IMR-90 (cell line): ENCODE measurements at regions not wholly inside any gene's neighbourhood (a gene's known extent, or its start where the extent isn't known, plus 50 kb on each side); places are given as distances from the start of the nearest gene placed in this dataset.

Experiments
- ATAC-seq: fragments of 200-7000 bp; cut with Tn5 transposase; 2 replicates; pipeline ENCODE4 v1.9.1; 2020; ENCODE audit warnings: low read depth, mild to moderate bottlenecking, moderate library complexity
- BruUV-seq: library from RNA; stranded (reverse); fragments of 400-500 nt; replicated peaks from 2 replicates; lab custom pipeline; 2021; lab: Mats Ljungman, UMichigan
- CTCF ChIA-PET: fragments of 300-600 bp; formaldehyde crosslinking; extraction: SDS; loops from one replicate; lab custom pipeline; 2021; ENCODE audit warnings: antibody characterized with exemption; lab: Yijun Ruan, JAX
- POLR2A ChIA-PET: fragments of 300-600 bp; sonication (Branson Sonifier 250); formaldehyde crosslinking; loops from one replicate; lab custom pipeline; 2022; ENCODE audit warnings: antibody characterized with exemption; ENCODE audit not compliant: unreplicated experiment; lab: Charles Lee
- DNase-seq: peaks from one replicate; pipeline ENCODE4 v3.0.0; 2013
- H2AFZ ChIP-seq: replicated peaks from 2 replicates; pipeline ENCODE3; 2013; ENCODE audit warnings: low read length, mild to moderate bottlenecking; ENCODE audit not compliant: poor library complexity
- H2AK5ac ChIP-seq: 2 replicates; pipeline ENCODE4 v1.6.1; 2013; ENCODE audit warnings: low read depth, low read length, inconsistent platforms
- H2AK9ac ChIP-seq: replicated peaks from 2 replicates; pipeline ENCODE3; 2013; ENCODE audit warnings: mild to moderate bottlenecking, low read depth, low read length, moderate library complexity; ENCODE audit not compliant: poor library complexity
- H2BK120ac ChIP-seq: 2 replicates; pipeline ENCODE4 v1.6.1; 2013; ENCODE audit warnings: low read depth, low read length, inconsistent platforms
- H2BK15ac ChIP-seq: 3 replicates; pipeline ENCODE4 v1.6.1; 2013; ENCODE audit warnings: low read depth, low read length, inconsistent platforms
- H2BK20ac ChIP-seq: 2 replicates; pipeline ENCODE4 v1.6.1; 2013; ENCODE audit warnings: low read depth, mild to moderate bottlenecking, inconsistent platforms, low read length, moderate library complexity
- H2BK5ac ChIP-seq: 2 replicates; pipeline ENCODE4 v1.6.1; 2013; ENCODE audit warnings: mild to moderate bottlenecking, low read depth, low read length, inconsistent platforms; ENCODE audit not compliant: poor library complexity, severe bottlenecking
- H3K14ac ChIP-seq: replicated peaks from 2 replicates; pipeline ENCODE4 v1.6.1; 2013; ENCODE audit warnings: low read depth, low read length, inconsistent platforms
- H3K18ac ChIP-seq: 2 replicates; pipeline ENCODE4 v1.6.1; 2013; ENCODE audit warnings: low read depth, low read length, control low read depth
- H3K23ac ChIP-seq: 2 replicates; pipeline ENCODE4 v1.6.1; 2013; ENCODE audit warnings: low read depth, low read length, inconsistent platforms
- H3K27ac ChIP-seq: 2 replicates; pipeline ENCODE4 v1.5.1; 2013; ENCODE audit warnings: mild to moderate bottlenecking, control low read depth, low read length; ENCODE audit not compliant: insufficient read depth
- H3K27me3 ChIP-seq: 2 replicates; pipeline ENCODE4 v1.6.1; 2013; ENCODE audit warnings: low read length; ENCODE audit not compliant: control insufficient read depth, insufficient read depth
- H3K36me3 ChIP-seq: 2 replicates; pipeline ENCODE4 v1.6.1; 2013; ENCODE audit warnings: low read length, mixed read lengths; ENCODE audit not compliant: control insufficient read depth, insufficient read depth
- H3K4ac ChIP-seq: 2 replicates; pipeline ENCODE4 v1.6.1; 2013; ENCODE audit warnings: low read depth, low read length, inconsistent platforms
- H3K4me1 ChIP-seq: 2 replicates; pipeline ENCODE4 v1.6.1; 2013; ENCODE audit warnings: low read length, mixed read lengths; ENCODE audit not compliant: control insufficient read depth, insufficient read depth
- H3K4me2 ChIP-seq: 2 replicates; pipeline ENCODE4 v1.6.1; 2013; ENCODE audit warnings: low read depth, mild to moderate bottlenecking, control low read depth, low read length, moderate library complexity
- H3K4me3 ChIP-seq: 2 replicates; pipeline ENCODE4 v1.5.1; 2013; ENCODE audit warnings: low read depth, mild to moderate bottlenecking, control low read depth, low read length, moderate library complexity; ENCODE audit not compliant: insufficient read depth
- H3K56ac ChIP-seq: 2 replicates; pipeline ENCODE4 v1.6.1; 2013; ENCODE audit warnings: low read length, inconsistent platforms; ENCODE audit not compliant: insufficient read depth; ENCODE audit errors: extremely low read depth
- H3K79me1 ChIP-seq, 2 experiments: 2 replicates each; pipeline ENCODE4 v1.6.1; 2013; ENCODE audit warnings: low read length in 2 of 2, inconsistent platforms in 1 of 2, low read depth in 1 of 2
- H3K9ac ChIP-seq: 2 replicates; pipeline ENCODE4 v1.6.1; 2013; ENCODE audit warnings: low read depth, low read length, control low read depth
- H3K9me1 ChIP-seq: 2 replicates; pipeline ENCODE4 v1.6.1; 2013; ENCODE audit warnings: low read length, inconsistent platforms; ENCODE audit not compliant: insufficient read depth
- H3K9me3 ChIP-seq: 2 replicates; pipeline ENCODE4 v1.6.1; 2013; ENCODE audit warnings: low read length; ENCODE audit not compliant: control insufficient read depth, insufficient read depth
- H4K20me1 ChIP-seq: 2 replicates; pipeline ENCODE4 v1.6.1; 2013; ENCODE audit warnings: low read length, inconsistent platforms; ENCODE audit not compliant: insufficient read depth
- H4K5ac ChIP-seq: 2 replicates; pipeline ENCODE4 v1.6.1; 2013; ENCODE audit warnings: mild to moderate bottlenecking, low read depth, low read length, control low read depth
- H4K8ac ChIP-seq, 2 experiments: 2 replicates each; pipeline ENCODE4 v1.6.1; 2013; ENCODE audit warnings: low read depth in 2 of 2, low read length in 2 of 2, control low read depth in 1 of 2, inconsistent platforms in 1 of 2
- H4K91ac ChIP-seq: 2 replicates; pipeline ENCODE4 v1.6.1; 2013; ENCODE audit warnings: low read depth, low read length, inconsistent platforms; ENCODE audit not compliant: insufficient read depth
- BHLHE40 ChIP-seq: fragments of 150-350 bp; IDR thresholded peaks from 2 replicates; pipeline ENCODE4 v1.6.1; 2016; ENCODE audit warnings: mild to moderate bottlenecking, low read depth, low read length
- CEBPB ChIP-seq: IDR thresholded peaks from 2 replicates; pipeline ENCODE4 v1.6.1; 2012; ENCODE audit warnings: low read depth, low read length, improper control_type of control experiment
- FOS ChIP-seq: fragments of 150-350 bp; IDR thresholded peaks from 2 replicates; pipeline ENCODE4 v1.6.1; 2016; ENCODE audit warnings: low read depth, low read length
- MAFK ChIP-seq: IDR thresholded peaks from 2 replicates; pipeline ENCODE4 v1.6.1; 2012; ENCODE audit warnings: low read depth, low read length, improper control_type of control experiment
- MAZ ChIP-seq: IDR thresholded peaks from 2 replicates; pipeline ENCODE4 v1.6.1; 2012; ENCODE audit warnings: low read depth, mild to moderate bottlenecking, low read length, improper control_type of control experiment, moderate library complexity, borderline replicate concordance
- MXI1 ChIP-seq: IDR thresholded peaks from 2 replicates; pipeline ENCODE4 v1.6.1; 2012; ENCODE audit warnings: low read depth, mild to moderate bottlenecking, low read length, moderate library complexity, borderline replicate concordance
- NFE2L2 ChIP-seq: fragments of 150-350 bp; IDR thresholded peaks from 2 replicates; pipeline ENCODE4 v1.6.1; 2016; ENCODE audit warnings: low read depth, mild to moderate bottlenecking, low read length
- POLR2A ChIP-seq: IDR thresholded peaks from 2 replicates; pipeline ENCODE4 v1.6.1; 2012; ENCODE audit warnings: mild to moderate bottlenecking, low read depth, low read length
- RAD21 ChIP-seq: IDR thresholded peaks from 2 replicates; pipeline ENCODE4 v1.6.1; 2012; ENCODE audit warnings: low read length, improper control_type of control experiment
- RCOR1 ChIP-seq: IDR thresholded peaks from 2 replicates; pipeline ENCODE4 v1.6.1; 2012; ENCODE audit warnings: mild to moderate bottlenecking, low read length, improper control_type of control experiment; ENCODE audit not compliant: insufficient replicate concordance
- RFX5 ChIP-seq: IDR thresholded peaks from 2 replicates; pipeline ENCODE4 v1.8.0; 2012; ENCODE audit warnings: low read depth, mild to moderate bottlenecking, low read length, moderate library complexity
- SMC3 ChIP-seq: fragments of 150-350 bp; IDR thresholded peaks from 2 replicates; pipeline ENCODE4 v1.6.1; 2016; ENCODE audit warnings: low read depth, mild to moderate bottlenecking, antibody characterized with exemption, low read length, moderate library complexity
- WGBS, 2 experiments: methylation state at CpG; one replicate each; pipeline versions ENCODE4 v1.1.5 to v1.1.7; 2013; ENCODE audit warnings: missing lambda C conversion rate in 2 of 2; ENCODE audit not compliant: insufficient read length in 1 of 2; ENCODE audit errors: extremely low coverage in 2 of 2; 5-methylcytosine and 5-hydroxymethylcytosine counted together
- dilution Hi-C: fragments of 300-500 bp; cut with HindIII; formaldehyde crosslinking; loops from one replicate; pipeline ENCODE4 v1.14.3; 2018; ENCODE audit warnings: low sequenced_read_pairs; ENCODE audit not compliant: unreplicated experiment
- in situ Hi-C: fragments of 300-500 bp; cut with MboI; formaldehyde crosslinking; loops from 3 replicates; pipeline ENCODE4 v1.14.3; 2019; ENCODE audit warnings: low sequenced_read_pairs, inconsistent platforms, mixed read lengths
- intact Hi-C: fragments of 100-400 bp; cut with micrococcal nuclease; formaldehyde crosslinking; loops from 2 replicates; pipeline ENCODE4 v1.10.0; 2022
- TF ChIP-seq, protein P1 (sequence below): fragments of 150-350 bp; IDR thresholded peaks from 2 replicates; pipeline ENCODE4 v1.6.1; 2016; ENCODE audit warnings: low read depth, mild to moderate bottlenecking, low read length, moderate library complexity, borderline replicate concordance
- TF ChIP-seq, protein P2 (sequence below): fragments of 150-350 bp; IDR thresholded peaks from 2 replicates; pipeline ENCODE4 v1.6.1; 2017; ENCODE audit warnings: mild to moderate bottlenecking, antibody characterized with exemption, low read length, low read depth

DNA sequence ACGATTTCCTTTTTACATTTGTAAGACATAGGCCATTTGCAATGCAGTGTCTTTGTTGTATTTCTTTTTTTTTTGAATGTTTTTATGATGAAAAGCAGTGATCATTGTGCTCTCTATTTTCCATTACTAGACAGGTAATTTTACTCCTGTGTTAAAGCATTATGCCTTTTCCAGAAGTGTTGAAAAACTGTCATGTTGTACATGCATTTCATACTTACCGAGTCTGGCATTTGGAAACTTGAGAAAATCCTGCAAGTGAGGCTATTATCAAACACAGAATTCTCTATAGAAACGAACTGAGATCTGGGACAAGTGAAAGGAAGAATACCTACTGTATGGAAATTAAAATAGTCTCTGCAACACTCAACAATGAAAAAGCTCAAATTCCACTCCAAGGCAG lies 78.6 kb upstream of the CNR1 start:
- Histone ChIP-seq H3K9me1 (no peaks in the 10 kb centered on the region), H3K36me3 (no peaks in the 10 kb centered on the region), H3K9me3 (no peaks in the 10 kb centered on the region), H4K91ac (no peak overlapping the region), H3K9ac (no peak overlapping the region), H3K4ac (no peak overlapping the region), H3K4me3 (no peak overlapping the region), H3K27me3 (no peaks in the 10 kb centered on the region), H2BK15ac (no peak overlapping the region), H3K56ac (no peak overlapping the region), H3K4me2 (no peak overlapping the region), H2AK5ac (no peak overlapping the region), H4K20me1 (no peaks in the 10 kb centered on the region), H2BK5ac (no peak overlapping the region), H3K18ac (no peak overlapping the region), H3K14ac (no peak overlapping the region), H3K23ac (no peak overlapping the region), H4K8ac (no peak overlapping the region), H2BK20ac (no peak overlapping the region), H3K27ac (no peak overlapping the region), H2AK9ac (no peak overlapping the region), H2AFZ (no peak overlapping the region), H3K4me1 (no peaks in the 10 kb centered on the region), H4K5ac (no peak overlapping the region), H3K79me1 (no peaks in the 10 kb centered on the region), H2BK120ac (no peak overlapping the region)
- dilution Hi-C loops (no loop called here), in situ Hi-C loops (no loop called here), intact Hi-C loops (no loop called here)
- TF ChIP-seq RFX5 (no peak), FOS (no peak), MAFK (no peak), SMC3 (no peak), RAD21 (no peak), BHLHE40 (no peak), RCOR1 (no peak), NFE2L2 (no peak), POLR2A (no peak), MXI1 (no peak), MAZ (no peak), CEBPB (no peak)
- TF ChIP-seq, protein P1, sequence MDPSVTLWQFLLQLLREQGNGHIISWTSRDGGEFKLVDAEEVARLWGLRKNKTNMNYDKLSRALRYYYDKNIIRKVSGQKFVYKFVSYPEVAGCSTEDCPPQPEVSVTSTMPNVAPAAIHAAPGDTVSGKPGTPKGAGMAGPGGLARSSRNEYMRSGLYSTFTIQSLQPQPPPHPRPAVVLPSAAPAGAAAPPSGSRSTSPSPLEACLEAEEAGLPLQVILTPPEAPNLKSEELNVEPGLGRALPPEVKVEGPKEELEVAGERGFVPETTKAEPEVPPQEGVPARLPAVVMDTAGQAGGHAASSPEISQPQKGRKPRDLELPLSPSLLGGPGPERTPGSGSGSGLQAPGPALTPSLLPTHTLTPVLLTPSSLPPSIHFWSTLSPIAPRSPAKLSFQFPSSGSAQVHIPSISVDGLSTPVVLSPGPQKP = no peak
- TF ChIP-seq, protein P2, sequence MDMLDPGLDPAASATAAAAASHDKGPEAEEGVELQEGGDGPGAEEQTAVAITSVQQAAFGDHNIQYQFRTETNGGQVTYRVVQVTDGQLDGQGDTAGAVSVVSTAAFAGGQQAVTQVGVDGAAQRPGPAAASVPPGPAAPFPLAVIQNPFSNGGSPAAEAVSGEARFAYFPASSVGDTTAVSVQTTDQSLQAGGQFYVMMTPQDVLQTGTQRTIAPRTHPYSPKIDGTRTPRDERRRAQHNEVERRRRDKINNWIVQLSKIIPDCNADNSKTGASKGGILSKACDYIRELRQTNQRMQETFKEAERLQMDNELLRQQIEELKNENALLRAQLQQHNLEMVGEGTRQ = no peak
- BruUV-seq = no TSS peak
- no CpG with 5 or more reads among the region's 3 CpGs for WGBS, 2 experiments
- no peak for DNase-seq
- ChIA-PET CTCF (no interaction called here), POLR2A (no interaction called here)
- ATAC-seq = no peak
